HG03469 (cell line): ENCODE measurements at regions not wholly inside any gene's neighbourhood (a gene's known extent, or its start where the extent isn't known, plus 50 kb on each side); places are given as distances from the start of the nearest gene placed in this dataset.

Experiments used
- ATAC-seq: cut with Tn5 transposase; IDR thresholded peaks from one replicate; pipeline ENCODE4 v1.9.1; 2021; ENCODE audit warnings: mild to moderate bottlenecking, moderate library complexity, moderate number of reproducible peaks; ENCODE audit not compliant: unreplicated experiment

- ATAC-seq = no peak
Measured at GRCh38 chr11:30089921-30090320, 73.1 kb upstream of the KCNA4 start.

- no peak for ATAC-seq
Measured at GRCh38 chr11:30091246-30091645, 74.4 kb upstream of the KCNA4 start.

GRCh38 chr11:30091737-30092136, 74.9 kb upstream of the KCNA4 start:
- ATAC-seq = no peak

- no peak for ATAC-seq
Measured at GRCh38 chr11:30092518-30092917, 75.7 kb upstream of the KCNA4 start.

GRCh38 chr11:30100495-30100894, 83.7 kb upstream of the KCNA4 start:
- no peak for ATAC-seq

- ATAC-seq = no peak
Measured at GRCh38 chr11:30106222-30107181, 89.7 kb upstream of the KCNA4 start.

- no peak for ATAC-seq
Measured at GRCh38 chr11:30107899-30108298, 91.1 kb upstream of the KCNA4 start.

- no peak for ATAC-seq
Measured at GRCh38 chr11:30109774-30110173, 92.9 kb upstream of the KCNA4 start.

GRCh38 chr11:30110691-30111090, 93.9 kb upstream of the KCNA4 start:
- no peak for ATAC-seq

- ATAC-seq = no peak
Measured at GRCh38 chr11:30111786-30112185, 95.0 kb upstream of the KCNA4 start.

- no peak for ATAC-seq
Measured at GRCh38 chr11:30113326-30113898, 96.6 kb upstream of the KCNA4 start.

- ATAC-seq = no peak
Measured at GRCh38 chr11:30116512-30116911, 99.7 kb upstream of the KCNA4 start.

GRCh38 chr11:30120045-30120589, 103.3 kb upstream of the KCNA4 start:
- ATAC-seq = no peak

- no peak for ATAC-seq
Measured at GRCh38 chr11:30125456-30125855, 105.4 kb upstream of the FSHB start.

GRCh38 chr11:30128269-30128932, 102.4 kb upstream of the FSHB start:
- no peak for ATAC-seq

GRCh38 chr11:30131535-30131934, 99.3 kb upstream of the FSHB start:
- no peak for ATAC-seq

GRCh38 chr11:30133281-30133680, 97.5 kb upstream of the FSHB start:
- no peak for ATAC-seq

GRCh38 chr11:30143098-30143705, 87.6 kb upstream of the FSHB start:
- peak; percentile 72 for ATAC-seq

- no peak for ATAC-seq
Measured at GRCh38 chr11:30147293-30147692, 83.5 kb upstream of the FSHB start.

GRCh38 chr11:30149998-30150397, 80.8 kb upstream of the FSHB start:
- ATAC-seq = no peak

GRCh38 chr11:30150425-30150824, 80.4 kb upstream of the FSHB start:
- no peak for ATAC-seq
